Testis (tissue), 2 donors: ENCODE measurements at regions not wholly inside any gene's neighbourhood (a gene's known extent, or its start where the extent isn't known, plus 50 kb on each side); places are given as distances from the start of the nearest gene placed in this dataset.

Source experiments
- DNase-seq: peaks from one replicate; pipeline ENCODE4 v3.0.0-alpha.2; 2019
- H3K27ac ChIP-seq, 2 donors: fragments of 200-600 bp; sonication (generic); one replicate each; pipeline ENCODE4 v1.5.1; 2019
- H3K27me3 ChIP-seq: fragments of 200-600 bp; sonication (generic); one replicate; pipeline ENCODE4 v1.5.1; 2019
- H3K36me3 ChIP-seq: fragments of 200-600 bp; sonication (generic); one replicate; pipeline ENCODE4 v1.5.1; 2017; ENCODE audit warnings: low read depth; ENCODE audit errors: missing control alignments
- H3K4me1 ChIP-seq: fragments of 200-600 bp; sonication (generic); one replicate; pipeline ENCODE4 v1.5.1; 2019
- H3K4me3 ChIP-seq, 2 donors: fragments of 200-600 bp; sonication (generic); one replicate each; pipeline ENCODE4 v1.5.1; 2017 to 2019
- H3K9me3 ChIP-seq: fragments of 200-600 bp; sonication (generic); one replicate; pipeline ENCODE4 v1.5.1; 2017
- CTCF ChIP-seq, 3 experiments: fragments of 450-650 bp in 2 of 3; fragments of 200-600 bp in 1 of 3; sonication (generic) in 1 of 3; IDR thresholded peaks; one replicate each; pipeline ENCODE4 v1.5.1; 2016 to 2019; ENCODE audit warnings: antibody characterized with exemption in 3 of 3, mild to moderate bottlenecking in 2 of 3, moderate library complexity in 1 of 3
- POLR2A ChIP-seq: fragments of 450-650 bp; IDR thresholded peaks from one replicate; pipeline ENCODE4 v1.6.1; 2017; ENCODE audit warnings: antibody characterized with exemption, mild to moderate bottlenecking, moderate library complexity
- WGBS, 2 donors: methylation state at CpG; one replicate each; pipeline ENCODE4 v1.1.5; 2018; 5-methylcytosine and 5-hydroxymethylcytosine counted together
- intact Hi-C: fragments of 100-400 bp; cut with DNase I; formaldehyde crosslinking; loops from one replicate; pipeline ENCODE4 v1.15.1; 2023; ENCODE audit warnings: low total_unique reads

GRCh38 chr10:54962134-54962900 is 161.3 kb upstream of the PCDH15 start:
- no peak for DNase-seq
- Histone ChIP-seq H3K9me3 (no peaks in the 10 kb centered on the region), H3K4me1 (no peaks in the 10 kb centered on the region), H3K4me3 (no peak overlapping the region), H3K27ac (no peak overlapping the region), H3K27me3 (no peaks in the 10 kb centered on the region), H3K36me3 (no peaks in the 10 kb centered on the region)
- intact Hi-C loops: no loop called here
- WGBS, 2 donors: 72 to 95% methylated on average over 5 to 6 of the region's 6 CpGs
- TF ChIP-seq POLR2A (no peak), CTCF (IDR thresholded peaks at IDR 0.05) (no peak)

GRCh38 chr10:54961040-54961439 is 160.0 kb upstream of the PCDH15 start:
- Histone ChIP-seq H3K4me3 (no peak overlapping the region), H3K36me3 (no peaks in the 10 kb centered on the region), H3K27ac (no peak overlapping the region), H3K27me3 (no peaks in the 10 kb centered on the region), H3K9me3 (no peaks in the 10 kb centered on the region), H3K4me1 (no peaks in the 10 kb centered on the region)
- 95% methylated on average over 3 to 4 of the region's 4 CpGs for WGBS, 2 donors
- intact Hi-C loops: no loop called here
- TF ChIP-seq CTCF (IDR thresholded peaks at IDR 0.05) (no peak), POLR2A (no peak)
- DNase-seq: no peak

GRCh38 chr10:54958844-54959243 is 157.8 kb upstream of the PCDH15 start:
- no peaks in the 10 kb centered on the region for H3K4me1 ChIP-seq
- no peaks in the 10 kb centered on the region for H3K27me3 ChIP-seq
- 74 to 75% methylated on average over 1 of the region's 1 CpG for WGBS, 2 donors
- H3K27ac ChIP-seq: no peak overlapping the region
- no peak overlapping the region for H3K4me3 ChIP-seq
- intact Hi-C loops: no loop called here
- no peaks in the 10 kb centered on the region for H3K9me3 ChIP-seq
- no peak for DNase-seq
- no peak for TF ChIP-seq POLR2A
- no peak for TF ChIP-seq CTCF (IDR thresholded peaks at IDR 0.05)
- no peaks in the 10 kb centered on the region for H3K36me3 ChIP-seq

- TF ChIP-seq CTCF (IDR thresholded peaks at IDR 0.05) (no peak), POLR2A (no peak)
Measured at GRCh38 chr10:54947605-54948004, 146.6 kb upstream of the PCDH15 start.

GRCh38 chr10:54940418-54940817 is 139.4 kb upstream of the PCDH15 start:
- H3K36me3 ChIP-seq: no peaks in the 10 kb centered on the region
- H3K9me3 ChIP-seq: no peaks in the 10 kb centered on the region
- H3K4me1 ChIP-seq: no peaks in the 10 kb centered on the region
- H3K27ac ChIP-seq: no peak overlapping the region
- 92 to 95% methylated on average over 2 of the region's 2 CpGs for WGBS, 2 donors
- no peaks in the 10 kb centered on the region for H3K27me3 ChIP-seq
- no peak for DNase-seq
- no peak for TF ChIP-seq POLR2A
- intact Hi-C loops: no loop called here
- no peak overlapping the region for H3K4me3 ChIP-seq

More at GRCh38 chr10:54947605-54948004, 146.6 kb upstream of the PCDH15 start:
- Histone ChIP-seq H3K9me3 (no peaks in the 10 kb centered on the region), H3K27me3 (no peaks in the 10 kb centered on the region), H3K36me3 (no peaks in the 10 kb centered on the region), H3K4me1 (no peaks in the 10 kb centered on the region), H3K4me3 (no peak overlapping the region), H3K27ac (no peak overlapping the region)
- no peak for DNase-seq
- intact Hi-C loops: no loop called here
